ENCODE measurements at regions not wholly inside any gene's neighbourhood (a gene's known extent, or its start where the extent isn't known, plus 50 kb on each side); places are given as distances from the start of the nearest gene placed in this dataset.

GRCh38 chr3:178451799-178452198 is 84.4 kb upstream of the KCNMB2 start:
- no peaks in the 10 kb centered on the region for H3K9me3 ChIP-seq (ENCODE audit: insufficient read depth, low read depth, low read length)
- no peaks in the 10 kb centered on the region for H3K27me3 ChIP-seq (ENCODE audit: insufficient read depth, low read length)

GRCh38 chr3:178454726-178455125 is 81.5 kb upstream of the KCNMB2 start:
- WGBS, result 91% methylated on average over 4 of the region's 4 CpGs
- Histone ChIP-seq H3K4me1 (ENCODE audit: insufficient read depth, low read length) (no peaks in the 10 kb centered on the region), H3K27ac (ENCODE audit: low read depth, low read length) (no peak overlapping the region)

More at GRCh38 chr3:178451799-178452198, 84.4 kb upstream of the KCNMB2 start:
- H3K36me3 ChIP-seq (ENCODE audit: insufficient read depth, low read length), result no peaks in the 10 kb centered on the region
- H3K27ac ChIP-seq (ENCODE audit: low read depth, low read length), result no peak overlapping the region
- no peaks in the 10 kb centered on the region for H3K4me1 ChIP-seq (ENCODE audit: insufficient read depth, low read length)
- no peak overlapping the region for H3K9ac ChIP-seq (ENCODE audit: low read depth, low read length)
- H3K4me3 ChIP-seq (ENCODE audit: low read length), result no peak overlapping the region

GRCh38 chr3:178455226-178455625 is 81.0 kb upstream of the KCNMB2 start:
- Histone ChIP-seq H3K9ac (ENCODE audit: low read depth, low read length) (no peak overlapping the region), H3K9me3 (ENCODE audit: insufficient read depth, low read depth, low read length) (no peaks in the 10 kb centered on the region), H3K36me3 (ENCODE audit: insufficient read depth, low read length) (no peaks in the 10 kb centered on the region), H3K27me3 (ENCODE audit: insufficient read depth, low read length) (no peaks in the 10 kb centered on the region), H3K27ac (ENCODE audit: low read depth, low read length) (no peak overlapping the region), H3K4me1 (ENCODE audit: insufficient read depth, low read length) (no peaks in the 10 kb centered on the region), H3K4me3 (ENCODE audit: low read length) (no peak overlapping the region)
- 100% methylated on average over 1 of the region's 1 CpG for WGBS

More at GRCh38 chr3:178454726-178455125, 81.5 kb upstream of the KCNMB2 start:
- H3K9ac ChIP-seq (ENCODE audit: low read depth, low read length), result no peak overlapping the region
- no peaks in the 10 kb centered on the region for H3K27me3 ChIP-seq (ENCODE audit: insufficient read depth, low read length)
- H3K4me3 ChIP-seq (ENCODE audit: low read length), result no peak overlapping the region
- H3K9me3 ChIP-seq (ENCODE audit: insufficient read depth, low read depth, low read length), result no peaks in the 10 kb centered on the region
- no peaks in the 10 kb centered on the region for H3K36me3 ChIP-seq (ENCODE audit: insufficient read depth, low read length)

GRCh38 chr3:178455946-178456345 is 80.3 kb upstream of the KCNMB2 start:
- no peak overlapping the region for H3K27ac ChIP-seq (ENCODE audit: low read depth, low read length)
- no peaks in the 10 kb centered on the region for H3K4me1 ChIP-seq (ENCODE audit: insufficient read depth, low read length)
- H3K9ac ChIP-seq (ENCODE audit: low read depth, low read length), result no peak overlapping the region
- H3K4me3 ChIP-seq (ENCODE audit: low read length), result no peak overlapping the region
- no peaks in the 10 kb centered on the region for H3K9me3 ChIP-seq (ENCODE audit: insufficient read depth, low read depth, low read length)
- H3K36me3 ChIP-seq (ENCODE audit: insufficient read depth, low read length), result no peaks in the 10 kb centered on the region
- H3K27me3 ChIP-seq (ENCODE audit: insufficient read depth, low read length), result no peaks in the 10 kb centered on the region
- 82% methylated on average over 1 of the region's 1 CpG for whole genome bisulfite sequencing

- no peaks in the 10 kb centered on the region for H3K9me3 ChIP-seq (ENCODE audit: insufficient read depth, low read depth, low read length)
- no peaks in the 10 kb centered on the region for H3K4me1 ChIP-seq (ENCODE audit: insufficient read depth, low read length)
- no peaks in the 10 kb centered on the region for H3K36me3 ChIP-seq (ENCODE audit: insufficient read depth, low read length)
- no peaks in the 10 kb centered on the region for H3K27me3 ChIP-seq (ENCODE audit: insufficient read depth, low read length)
- no peak overlapping the region for H3K4me3 ChIP-seq (ENCODE audit: low read length)
- no peak overlapping the region for H3K9ac ChIP-seq (ENCODE audit: low read depth, low read length)
- 78% methylated on average over 7 of the region's 7 CpGs for WGBS
- no peak overlapping the region for H3K27ac ChIP-seq (ENCODE audit: low read depth, low read length)
Observed at GRCh38 chr3:178456621-178457285, 79.5 kb upstream of the KCNMB2 start.

- no peak overlapping the region for H3K27ac ChIP-seq (ENCODE audit: low read depth, low read length)
Observed at GRCh38 chr3:178457511-178457910, 78.7 kb upstream of the KCNMB2 start.

GRCh38 chr3:178458313-178459037 is 77.8 kb upstream of the KCNMB2 start:
- Histone ChIP-seq H3K36me3 (ENCODE audit: insufficient read depth, low read length) (no peaks in the 10 kb centered on the region), H3K9ac (ENCODE audit: low read depth, low read length) (no peak overlapping the region), H3K9me3 (ENCODE audit: insufficient read depth, low read depth, low read length) (no peaks in the 10 kb centered on the region), H3K4me3 (ENCODE audit: low read length) (no peak overlapping the region), H3K27me3 (ENCODE audit: insufficient read depth, low read length) (no peaks in the 10 kb centered on the region), H3K4me1 (ENCODE audit: insufficient read depth, low read length) (no peaks in the 10 kb centered on the region), H3K27ac (ENCODE audit: low read depth, low read length) (no peak overlapping the region)
- 89% methylated on average over 5 of the region's 5 CpGs for WGBS

More at GRCh38 chr3:178457511-178457910, 78.7 kb upstream of the KCNMB2 start:
- no peak overlapping the region for H3K9ac ChIP-seq (ENCODE audit: low read depth, low read length)
- H3K4me3 ChIP-seq (ENCODE audit: low read length), result no peak overlapping the region
- no peaks in the 10 kb centered on the region for H3K9me3 ChIP-seq (ENCODE audit: insufficient read depth, low read depth, low read length)
- no CpG with 5 or more reads among the region's 2 CpGs for WGBS
- H3K27me3 ChIP-seq (ENCODE audit: insufficient read depth, low read length), result no peaks in the 10 kb centered on the region
- no peaks in the 10 kb centered on the region for H3K4me1 ChIP-seq (ENCODE audit: insufficient read depth, low read length)
- no peaks in the 10 kb centered on the region for H3K36me3 ChIP-seq (ENCODE audit: insufficient read depth, low read length)

- no peaks in the 10 kb centered on the region for H3K36me3 ChIP-seq (ENCODE audit: insufficient read depth, low read length)
- H3K9me3 ChIP-seq (ENCODE audit: insufficient read depth, low read depth, low read length), result no peaks in the 10 kb centered on the region
- H3K9ac ChIP-seq (ENCODE audit: low read depth, low read length), result no peak overlapping the region
- H3K4me3 ChIP-seq (ENCODE audit: low read length), result no peak overlapping the region
- H3K27ac ChIP-seq (ENCODE audit: low read depth, low read length), result no peak overlapping the region
- 86% methylated on average over 1 of the region's 1 CpG for WGBS
- no peaks in the 10 kb centered on the region for H3K27me3 ChIP-seq (ENCODE audit: insufficient read depth, low read length)
- no peaks in the 10 kb centered on the region for H3K4me1 ChIP-seq (ENCODE audit: insufficient read depth, low read length)
Observed at GRCh38 chr3:178459038-178459410, 77.2 kb upstream of the KCNMB2 start.

GRCh38 chr3:178465260-178466180 is 70.7 kb upstream of the KCNMB2 start:
- no peaks in the 10 kb centered on the region for H3K36me3 ChIP-seq (ENCODE audit: insufficient read depth, low read length)
- H3K27me3 ChIP-seq (ENCODE audit: insufficient read depth, low read length), result no peaks in the 10 kb centered on the region
- H3K27ac ChIP-seq (ENCODE audit: low read depth, low read length), result no peak overlapping the region
- no peaks in the 10 kb centered on the region for H3K4me1 ChIP-seq (ENCODE audit: insufficient read depth, low read length)
- H3K9me3 ChIP-seq (ENCODE audit: insufficient read depth, low read depth, low read length), result no peaks in the 10 kb centered on the region
- no peak overlapping the region for H3K4me3 ChIP-seq (ENCODE audit: low read length)
- 87% methylated on average over 2 of the region's 2 CpGs for WGBS
- no peak overlapping the region for H3K9ac ChIP-seq (ENCODE audit: low read depth, low read length)

GRCh38 chr3:178472941-178473340 is 63.3 kb upstream of the KCNMB2 start:
- H3K9ac ChIP-seq (ENCODE audit: low read depth, low read length), result no peak overlapping the region
- H3K27ac ChIP-seq (ENCODE audit: low read depth, low read length), result no peak overlapping the region
- no peaks in the 10 kb centered on the region for H3K4me1 ChIP-seq (ENCODE audit: insufficient read depth, low read length)
- H3K9me3 ChIP-seq (ENCODE audit: insufficient read depth, low read depth, low read length), result no peaks in the 10 kb centered on the region
- H3K27me3 ChIP-seq (ENCODE audit: insufficient read depth, low read length), result no peaks in the 10 kb centered on the region
- no peak overlapping the region for H3K4me3 ChIP-seq (ENCODE audit: low read length)
- H3K36me3 ChIP-seq (ENCODE audit: insufficient read depth, low read length), result no peaks in the 10 kb centered on the region

GRCh38 chr3:178474526-178474925 is 61.7 kb upstream of the KCNMB2 start:
- no peaks in the 10 kb centered on the region for H3K4me1 ChIP-seq (ENCODE audit: insufficient read depth, low read length)
- no peak overlapping the region for H3K27ac ChIP-seq (ENCODE audit: low read depth, low read length)
- 69% methylated on average over 4 of the region's 4 CpGs for WGBS
- no peaks in the 10 kb centered on the region for H3K9me3 ChIP-seq (ENCODE audit: insufficient read depth, low read depth, low read length)
- no peak overlapping the region for H3K4me3 ChIP-seq (ENCODE audit: low read length)
- H3K9ac ChIP-seq (ENCODE audit: low read depth, low read length), result no peak overlapping the region
- no peaks in the 10 kb centered on the region for H3K36me3 ChIP-seq (ENCODE audit: insufficient read depth, low read length)
- H3K27me3 ChIP-seq (ENCODE audit: insufficient read depth, low read length), result no peaks in the 10 kb centered on the region

All from HUES64 (cell line).